ENCODE measurements at regions not wholly inside any gene's neighbourhood (a gene's known extent, or its start where the extent isn't known, plus 50 kb on each side); places are given as distances from the start of the nearest gene placed in this dataset.

- DNase-seq (ENCODE audit: low read depth in 4 of 4, low spot score in 3 of 4): no peak
These were observed 156.3 kb downstream of the FAT3 start for GRCh38 chr11:92380882-92381281.

DNA sequence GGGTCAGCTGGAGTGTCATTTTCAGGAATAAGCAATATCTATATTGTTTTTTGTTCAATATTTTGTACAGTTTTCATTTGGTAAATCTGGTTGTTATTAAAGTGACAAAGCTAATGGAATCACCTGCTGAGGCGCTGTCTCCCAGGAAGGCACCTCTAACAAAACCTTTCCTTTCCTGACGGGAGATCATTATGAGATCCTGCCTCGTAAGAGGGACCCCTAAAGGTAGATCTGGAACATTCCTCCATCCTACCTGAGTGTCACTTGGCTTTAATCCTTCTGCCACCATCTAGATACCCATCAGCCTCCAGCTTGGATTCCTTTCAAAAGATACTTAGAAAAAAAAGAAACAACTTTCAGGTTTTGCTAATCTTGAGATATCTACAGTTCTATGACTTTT lies 157.7 kb downstream of the FAT3 start:
- DNase-seq (ENCODE audit: low read depth in 4 of 4, low spot score in 3 of 4): no peak

DNA sequence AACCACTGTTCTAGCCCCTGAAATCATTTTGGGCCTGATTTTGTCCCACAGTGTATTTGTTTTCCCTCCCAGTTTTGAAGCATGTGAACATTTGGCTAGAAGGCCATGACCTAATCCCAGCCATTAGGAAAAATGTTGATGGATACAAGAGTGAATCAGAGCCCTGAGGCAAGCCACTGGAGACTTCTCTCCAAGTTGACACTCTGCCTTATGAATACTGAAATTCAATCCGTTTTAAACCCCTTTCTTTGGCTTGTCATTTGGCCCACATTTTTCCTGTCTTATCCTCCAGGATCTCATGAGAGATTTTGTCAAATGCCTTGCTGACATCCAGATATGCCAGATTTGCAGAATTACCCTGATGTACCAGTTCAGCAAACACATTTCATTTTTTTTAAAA lies 158.8 kb downstream of the FAT3 start:
- DNase-seq (ENCODE audit: low read depth in 4 of 4, low spot score in 3 of 4): no peak

DNA sequence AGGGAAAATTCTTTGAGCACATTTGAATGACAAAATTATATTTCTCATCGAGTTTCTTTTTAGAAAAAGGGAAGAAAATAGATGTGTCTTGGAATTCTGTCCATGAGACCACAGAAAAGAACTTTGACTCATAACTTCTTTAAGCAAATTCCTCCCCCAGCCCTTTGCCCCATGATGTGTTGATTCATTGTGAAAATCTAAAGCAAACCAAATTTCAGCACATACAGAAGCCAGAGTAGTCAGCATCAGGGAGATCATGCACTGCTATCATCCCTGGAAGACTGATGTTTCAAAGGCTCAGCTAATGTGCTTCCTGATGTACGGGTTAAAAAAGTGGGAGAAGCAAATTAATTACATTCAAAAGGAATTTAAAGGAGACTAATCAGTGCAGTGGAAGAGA lies 159.7 kb downstream of the FAT3 start:
- DNase-seq (ENCODE audit: low read depth in 4 of 4, low spot score in 3 of 4): no peak

DNA sequence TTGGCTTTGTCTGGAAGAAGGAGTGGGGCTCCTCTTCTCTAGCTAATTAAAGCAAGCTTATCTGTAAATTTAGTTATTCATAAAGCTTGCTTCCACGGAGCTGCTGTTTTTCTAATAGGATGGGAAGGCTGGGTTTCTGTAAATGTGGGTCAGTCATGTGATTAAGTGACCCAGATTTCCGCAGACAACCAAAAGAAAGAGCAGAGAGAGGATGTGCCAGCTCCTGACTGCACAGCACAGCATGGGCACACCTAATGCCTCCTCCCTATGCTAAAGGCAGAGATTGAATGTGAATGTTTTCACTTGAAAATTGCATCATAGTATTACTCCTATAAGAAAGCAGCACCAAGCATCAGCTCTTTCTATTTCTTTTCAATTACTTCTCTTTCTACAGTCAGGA lies 160.2 kb downstream of the FAT3 start:
- no peak for DNase-seq (ENCODE audit: low read depth in 4 of 4, low spot score in 3 of 4)

- no peak for DNase-seq (ENCODE audit: low read depth in 4 of 4, low spot score in 3 of 4)
These were observed 162.0 kb downstream of the FAT3 start for GRCh38 chr11:92386577-92386976.

GRCh38 chr11:92387859-92388258 lies 163.2 kb downstream of the FAT3 start:
- DNase-seq (ENCODE audit: low read depth in 4 of 4, low spot score in 3 of 4): no peak

DNA sequence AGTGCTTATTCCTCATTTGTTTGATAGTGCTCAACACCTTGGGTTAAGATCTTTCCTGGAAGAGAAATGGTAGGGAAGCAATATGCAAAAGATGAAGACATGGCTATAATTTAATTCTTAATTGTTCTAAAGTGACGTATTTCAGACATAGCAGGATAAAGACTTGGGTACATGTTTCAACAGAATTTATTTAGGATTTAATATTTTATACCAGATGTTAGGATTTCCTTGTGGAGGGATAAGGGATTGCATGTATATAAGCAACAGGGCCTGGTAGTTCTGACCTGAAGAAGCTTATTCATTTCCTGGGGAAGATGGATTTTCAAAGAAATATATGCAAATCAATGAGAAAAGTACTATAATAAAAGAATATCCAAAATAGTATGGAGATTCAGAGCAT lies 163.8 kb downstream of the FAT3 start:
- DNase-seq (ENCODE audit: low read depth in 4 of 4, low spot score in 3 of 4): no peak

DNA sequence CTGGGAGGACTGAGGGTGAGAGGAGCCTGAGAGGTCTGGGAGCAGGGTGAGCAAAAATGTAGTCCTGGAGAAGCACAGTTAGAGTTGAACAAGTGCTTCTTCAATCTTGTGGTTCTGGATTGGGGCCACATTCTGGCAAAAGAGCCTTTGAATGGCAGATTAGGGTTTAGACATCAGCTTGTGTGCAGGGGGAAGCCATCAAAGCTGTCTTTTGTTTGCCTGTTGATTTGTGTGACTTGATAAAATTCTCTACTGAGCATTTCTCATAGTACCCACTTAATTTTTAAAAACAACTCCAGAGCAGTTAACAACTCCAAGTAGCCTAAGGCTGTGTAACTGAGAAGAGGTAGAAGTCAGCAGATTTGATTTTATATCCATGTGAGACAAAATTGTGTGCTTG lies 166.2 kb downstream of the FAT3 start:
- DNase-seq (ENCODE audit: low read depth in 4 of 4, low spot score in 3 of 4): no peak

DNA sequence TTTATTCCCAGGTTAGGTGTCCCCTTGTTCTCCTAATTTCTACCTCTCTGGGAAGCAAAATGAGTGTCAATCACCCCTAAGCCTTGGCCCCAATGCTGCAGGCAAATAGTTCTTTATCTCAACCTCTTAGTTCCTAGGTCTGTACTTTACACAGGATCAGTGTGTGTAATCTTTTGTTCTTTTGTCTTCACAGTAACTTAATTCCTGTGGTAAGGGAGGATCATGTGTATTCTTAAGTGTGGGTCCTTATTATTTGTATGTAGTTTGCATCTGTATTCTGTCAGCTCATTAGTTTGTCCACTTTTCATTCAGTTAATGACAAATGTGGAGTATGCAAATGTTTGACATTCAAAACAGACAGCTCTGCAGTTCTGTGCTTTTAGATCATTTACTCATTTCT lies 166.7 kb downstream of the FAT3 start:
- DNase-seq (ENCODE audit: low read depth in 4 of 4, low spot score in 3 of 4): no peak

DNA sequence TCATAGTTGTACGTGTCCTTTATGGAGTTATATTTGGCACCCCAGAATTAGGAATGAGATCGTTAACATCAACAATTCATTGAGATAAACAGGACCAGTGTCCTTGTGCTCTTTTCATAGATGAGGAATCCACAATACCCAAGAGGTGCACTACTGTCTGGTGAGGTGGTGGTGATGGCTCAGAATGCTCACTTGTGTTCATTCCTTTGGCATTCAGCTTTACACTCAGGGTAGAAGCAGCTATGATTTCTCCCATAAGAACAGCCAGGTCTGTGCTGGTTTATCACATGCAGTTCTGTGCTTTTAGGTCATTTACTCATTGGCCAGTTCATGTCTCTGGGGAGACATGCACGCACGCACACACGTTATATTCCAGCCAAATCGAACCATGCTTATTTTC lies 167.2 kb downstream of the FAT3 start:
- no peak for DNase-seq (ENCODE audit: low read depth in 4 of 4, low spot score in 3 of 4)

DNA sequence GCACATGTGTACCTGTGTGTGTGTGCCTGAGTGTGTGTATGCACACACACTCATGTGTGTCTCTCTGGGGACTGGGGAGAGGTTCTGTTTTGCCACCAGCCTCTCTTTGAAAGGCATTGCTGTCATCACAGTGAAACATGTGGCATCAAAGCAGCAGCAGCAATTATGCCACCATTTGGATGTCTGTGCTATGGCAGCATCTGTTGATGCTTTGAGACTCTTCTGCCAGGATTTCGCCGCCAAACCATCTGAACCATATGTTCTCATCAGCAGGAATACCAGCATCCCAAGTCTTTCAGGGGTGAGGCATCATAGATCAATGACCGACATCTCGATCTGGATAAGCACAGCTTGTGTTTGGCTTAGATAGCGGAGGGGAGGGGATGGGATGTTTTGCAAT lies 168.6 kb downstream of the FAT3 start:
- no peak for DNase-seq (ENCODE audit: low read depth in 4 of 4, low spot score in 3 of 4)

DNA sequence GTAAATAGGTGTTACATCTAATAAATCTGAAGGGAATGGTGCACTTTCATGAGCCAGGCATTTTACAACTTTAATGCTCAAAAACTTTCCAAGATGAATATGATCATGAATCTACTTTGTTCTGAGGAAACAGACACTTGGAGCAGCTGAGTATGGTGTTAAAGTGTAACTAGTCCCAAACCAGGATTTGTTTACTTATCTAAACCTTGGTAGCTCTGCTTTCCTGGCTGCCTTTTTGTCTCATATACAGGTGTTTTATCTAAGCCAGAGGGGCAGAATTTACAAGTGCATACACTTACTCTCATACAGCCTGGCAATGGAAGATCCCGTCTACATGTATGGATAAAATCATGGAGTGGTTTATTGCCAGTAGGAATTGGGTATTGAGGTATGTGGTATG lies 171.5 kb downstream of the FAT3 start:
- DNase-seq (ENCODE audit: low read depth in 4 of 4, low spot score in 3 of 4): no peak

DNA sequence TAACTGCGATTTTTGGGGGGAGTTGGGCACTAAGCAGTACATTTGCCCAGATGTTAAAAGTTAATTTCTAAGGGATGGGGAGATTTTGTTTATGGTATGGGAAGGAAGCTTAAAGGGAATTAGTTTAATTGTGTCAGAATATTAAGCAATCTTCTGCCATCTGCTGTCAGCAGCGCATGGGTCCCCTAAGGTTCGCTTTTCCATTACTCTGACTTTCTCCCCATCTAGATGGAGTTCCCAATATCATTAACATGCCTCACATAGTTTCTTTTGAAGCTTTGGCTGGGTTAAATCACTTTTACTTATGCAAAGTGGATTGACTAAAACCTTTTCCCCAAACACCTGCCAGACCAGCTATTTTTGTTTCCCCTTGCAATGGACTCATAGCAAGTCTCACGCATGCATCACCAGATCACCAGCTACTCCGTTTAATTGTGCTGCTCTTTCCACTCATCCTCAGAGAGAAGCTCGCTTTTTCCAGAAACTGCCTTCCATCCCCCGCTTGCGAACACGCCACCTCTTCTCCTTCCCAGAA lies 172.7 kb downstream of the FAT3 start:
- no peak for DNase-seq (ENCODE audit: low read depth in 4 of 4, low spot score in 3 of 4)

GRCh38 chr11:92399705-92400104 lies 175.1 kb downstream of the FAT3 start:
- no peak for DNase-seq (ENCODE audit: low read depth in 4 of 4, low spot score in 3 of 4)

DNA sequence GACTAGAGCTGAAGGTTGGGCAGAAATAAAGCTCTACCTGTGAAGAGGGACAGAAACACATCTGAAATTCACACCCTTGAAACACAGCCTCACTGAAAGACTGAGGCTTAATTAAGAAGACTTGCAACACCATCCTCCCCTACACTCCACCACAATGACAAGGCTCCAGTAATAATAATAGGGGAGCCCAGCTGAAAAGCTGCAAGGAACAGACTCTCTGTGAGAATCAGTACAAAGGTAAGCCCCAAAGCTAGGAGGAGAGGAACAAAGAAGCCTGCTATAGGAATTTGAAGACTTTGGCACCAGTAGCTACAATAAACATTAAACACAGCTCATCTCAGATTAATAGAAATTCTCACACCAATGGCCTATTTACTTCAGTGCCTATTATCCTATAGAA lies 176.9 kb downstream of the FAT3 start:
- DNase-seq (ENCODE audit: low read depth in 4 of 4, low spot score in 3 of 4): no peak

DNA sequence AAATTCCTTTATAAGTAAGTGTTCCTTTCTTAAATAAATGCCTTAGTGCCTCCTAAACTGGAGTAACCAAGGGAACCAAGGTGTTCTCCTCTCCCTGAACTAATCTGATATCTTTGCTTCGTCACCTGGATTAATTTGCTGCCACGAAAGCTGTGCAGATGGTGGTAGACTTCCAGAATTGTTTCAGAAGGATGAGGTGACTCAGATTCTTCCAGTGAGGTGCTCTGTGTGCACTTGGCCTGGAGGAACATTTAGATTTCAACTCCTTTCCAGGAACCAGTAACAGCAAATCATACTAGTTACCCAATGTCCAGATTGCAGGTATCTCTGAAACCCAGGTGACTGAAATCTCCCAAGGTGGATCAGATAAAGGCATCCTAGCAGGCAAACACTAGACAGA lies 181.9 kb downstream of the FAT3 start:
- no peak for DNase-seq (ENCODE audit: low read depth in 4 of 4, low spot score in 3 of 4)

- no peak for DNase-seq (ENCODE audit: low read depth in 4 of 4, low spot score in 3 of 4)
These were observed 184.7 kb downstream of the FAT3 start for GRCh38 chr11:92409355-92409754.

DNA sequence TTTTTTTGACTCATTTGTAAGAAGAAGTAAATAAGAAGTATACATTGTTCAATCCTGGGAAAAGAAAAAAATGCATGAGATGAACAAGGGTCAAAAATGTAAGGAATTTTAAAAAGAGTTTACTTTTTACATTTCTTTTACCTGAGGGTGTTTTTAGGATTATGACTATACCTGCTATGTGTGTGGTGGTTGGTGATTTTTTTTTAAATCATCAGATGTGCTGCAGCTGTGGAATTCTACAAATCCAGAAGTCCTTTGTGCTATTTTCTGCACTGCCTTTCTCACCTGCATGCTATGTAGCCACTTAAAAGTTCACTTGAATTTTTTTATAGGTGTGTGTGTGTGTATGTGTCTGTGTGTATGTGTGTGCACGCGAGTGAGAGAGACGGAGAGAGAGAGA lies 185.3 kb downstream of the FAT3 start:
- DNase-seq (ENCODE audit: low read depth in 4 of 4, low spot score in 3 of 4): no peak

DNA sequence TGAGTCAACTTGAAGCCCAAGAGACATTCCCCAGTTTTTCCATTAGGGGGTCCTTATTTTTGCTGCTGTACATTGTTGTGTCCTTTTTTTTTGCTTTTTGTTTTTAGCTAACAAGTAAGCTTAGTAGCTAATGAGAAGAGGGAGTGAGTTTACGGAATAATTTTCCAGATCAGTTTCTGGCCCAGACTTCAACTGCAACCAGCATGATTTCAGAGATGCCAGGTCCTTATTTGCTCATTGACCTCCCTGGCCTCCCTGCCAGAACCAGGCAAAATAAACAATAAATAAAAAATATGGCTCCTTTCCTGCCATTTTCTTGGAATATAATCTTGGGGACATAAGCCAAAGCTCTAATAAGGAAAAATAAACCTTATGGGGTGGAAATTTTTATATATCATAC lies 185.9 kb downstream of the FAT3 start:
- no peak for DNase-seq (ENCODE audit: low read depth in 4 of 4, low spot score in 3 of 4)

DNA sequence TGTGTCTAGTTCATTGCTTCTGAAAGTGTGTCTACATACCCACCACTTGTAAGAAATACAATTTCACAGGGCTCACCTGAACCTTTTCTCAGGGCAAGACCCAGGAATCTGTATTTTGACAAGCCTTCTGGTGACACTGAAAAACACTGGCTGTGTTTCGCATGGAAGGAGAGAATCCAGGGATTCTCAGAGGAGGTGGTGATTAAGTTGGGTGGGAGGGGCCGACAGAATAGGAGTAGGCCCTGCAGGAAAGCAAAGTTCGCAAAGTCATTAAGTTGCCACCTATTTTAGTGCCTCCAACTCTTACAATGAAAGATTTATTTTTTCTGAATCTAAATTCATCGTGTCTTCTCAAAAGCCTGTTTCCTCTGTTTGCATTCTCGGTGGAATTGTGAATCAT lies 186.8 kb downstream of the FAT3 start:
- no peak for DNase-seq (ENCODE audit: low read depth in 4 of 4, low spot score in 3 of 4)

GRCh38 chr11:92413757-92414513 lies 189.3 kb downstream of the FAT3 start:
- DNase-seq (ENCODE audit: low read depth in 4 of 4, low spot score in 3 of 4): no peak
